Right lobe of liver (tissue), 6 donors: ENCODE measurements at regions not wholly inside any gene's neighbourhood (a gene's known extent, or its start where the extent isn't known, plus 50 kb on each side); places are given as distances from the start of the nearest gene placed in this dataset.
"Not testable (repeated sequence)": the region's sequence is repeated elsewhere in the genome, so short reads cannot be mapped to it uniquely, and the experiment has no call there.

Experiments
- ATAC-seq, 4 donors: fragments of 200-7000 bp; cut with Tn5 transposase; one replicate each; pipeline ENCODE4 v1.9.1; 2020; ENCODE audit warnings: mild to moderate bottlenecking in 4 of 4, moderate library complexity in 4 of 4
- DNase-seq, 3 donors: peaks; one replicate each; pipeline ENCODE4 v3.0.0-alpha.2; 2020
- H3K27ac ChIP-seq, 3 donors: fragments of 200-600 bp; one replicate each; pipeline ENCODE4 v1.8.0; 2022
- H3K27me3 ChIP-seq, 2 donors: fragments of 200-600 bp; one replicate each; pipeline ENCODE4 v1.8.0; 2022
- H3K36me3 ChIP-seq, 4 donors: fragments of 200-600 bp; sonication (generic) in 1 of 4; one replicate each; pipeline versions ENCODE4 v1.5.1 to v1.8.0; 2017 to 2022; ENCODE audit warnings: control low read depth in 1 of 4
- H3K4me1 ChIP-seq, 4 donors: fragments of 200-600 bp; sonication (generic) in 1 of 4; one replicate each; pipeline versions ENCODE4 v1.5.1 to v1.8.0; 2017 to 2022; ENCODE audit warnings: control low read depth in 1 of 4
- H3K4me3 ChIP-seq, 3 donors: fragments of 200-600 bp; one replicate each; pipeline ENCODE4 v1.8.0; 2022
- H3K9me3 ChIP-seq, 4 donors: fragments of 200-600 bp; sonication (generic) in 1 of 4; one replicate each; pipeline versions ENCODE4 v1.5.1 to v1.8.0; 2017 to 2022; ENCODE audit warnings: control low read depth in 1 of 4
- POLR2A ChIP-seq: fragments of 450-650 bp; IDR thresholded peaks from one replicate; pipeline ENCODE4 v1.6.1; 2017; ENCODE audit warnings: antibody characterized with exemption, mild to moderate bottlenecking
- WGBS: methylation state at CpG from one replicate; pipeline ENCODE4 v1.1.6; 2018; ENCODE audit warnings: low coverage, low lambda C conversion rate; ENCODE audit not compliant: insufficient coverage; ENCODE audit errors: missing lambda C conversion rate; 5-methylcytosine and 5-hydroxymethylcytosine counted together
- intact Hi-C, 2 donors: fragments of 100-400 bp; cut with DNase I; formaldehyde crosslinking; loops; one replicate each; pipeline versions ENCODE4 v1.11.2 to v1.14.1; 2022
- TF ChIP-seq, protein P1 (sequence below), 4 donors: fragments of 200-600 bp in 3 of 4; fragments of 450-650 bp in 1 of 4; IDR thresholded peaks; one replicate each; pipeline versions ENCODE4 v1.5.1 to v1.8.0; 2016 to 2022; ENCODE audit warnings: antibody characterized with exemption in 4 of 4, mild to moderate bottlenecking in 2 of 4
- donor health status: DM: no; HTN: yes; CAD: no.
- donor health status: DM: no; HTN: no; CAD: no.
- donor health status: DM: no; HTN: no; CAD: no.
- donor health status: DM: no; HTN: yes; CAD: no.
- donor health status: DM: no; HTN: yes; CAD: no.

DNA sequence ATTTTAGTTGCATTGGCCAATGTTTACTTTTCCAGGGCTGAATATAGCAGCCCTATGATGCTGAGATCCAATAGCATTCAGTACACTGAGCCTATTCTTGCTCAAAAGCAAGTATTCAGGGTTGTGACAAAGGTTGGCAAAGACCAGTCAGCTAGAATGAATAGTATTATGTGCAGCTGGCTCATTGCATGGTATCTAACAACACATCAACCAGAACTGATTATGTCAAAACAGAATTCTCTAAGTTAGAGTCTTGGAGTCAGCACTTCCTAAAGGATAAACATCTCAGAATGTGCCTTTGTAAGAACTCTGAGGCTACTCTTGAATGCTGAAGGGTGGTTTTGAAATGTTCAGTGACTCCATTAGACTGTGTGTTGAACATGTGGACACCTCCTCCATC, 774.5 kb upstream of the RGMB start:
- Histone ChIP-seq H3K27ac (no peak overlapping the region), H3K36me3 (no peaks in the 10 kb centered on the region), H3K9me3 (no peaks in the 10 kb centered on the region), H3K27me3 (no peaks in the 10 kb centered on the region), H3K4me1 (no peaks in the 10 kb centered on the region), H3K4me3 (no peak overlapping the region)
- ATAC-seq (no peak), DNase-seq (no peak)
- TF ChIP-seq, protein P1, sequence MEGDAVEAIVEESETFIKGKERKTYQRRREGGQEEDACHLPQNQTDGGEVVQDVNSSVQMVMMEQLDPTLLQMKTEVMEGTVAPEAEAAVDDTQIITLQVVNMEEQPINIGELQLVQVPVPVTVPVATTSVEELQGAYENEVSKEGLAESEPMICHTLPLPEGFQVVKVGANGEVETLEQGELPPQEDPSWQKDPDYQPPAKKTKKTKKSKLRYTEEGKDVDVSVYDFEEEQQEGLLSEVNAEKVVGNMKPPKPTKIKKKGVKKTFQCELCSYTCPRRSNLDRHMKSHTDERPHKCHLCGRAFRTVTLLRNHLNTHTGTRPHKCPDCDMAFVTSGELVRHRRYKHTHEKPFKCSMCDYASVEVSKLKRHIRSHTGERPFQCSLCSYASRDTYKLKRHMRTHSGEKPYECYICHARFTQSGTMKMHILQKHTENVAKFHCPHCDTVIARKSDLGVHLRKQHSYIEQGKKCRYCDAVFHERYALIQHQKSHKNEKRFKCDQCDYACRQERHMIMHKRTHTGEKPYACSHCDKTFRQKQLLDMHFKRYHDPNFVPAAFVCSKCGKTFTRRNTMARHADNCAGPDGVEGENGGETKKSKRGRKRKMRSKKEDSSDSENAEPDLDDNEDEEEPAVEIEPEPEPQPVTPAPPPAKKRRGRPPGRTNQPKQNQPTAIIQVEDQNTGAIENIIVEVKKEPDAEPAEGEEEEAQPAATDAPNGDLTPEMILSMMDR (IDR thresholded peaks at IDR 0.05), result no peak
- TF ChIP-seq POLR2A, result no peak
- intact Hi-C loops, result no loop called here

GRCh38 chr5:98004463-98004862, 769.0 kb upstream of the RGMB start:
- WGBS, result 70% methylated on average over 3 of the region's 3 CpGs
- no peaks in the 10 kb centered on the region for H3K9me3 ChIP-seq
- no peaks in the 10 kb centered on the region for H3K36me3 ChIP-seq
- ATAC-seq, result no peak
- H3K27me3 ChIP-seq, result no peaks in the 10 kb centered on the region
- H3K27ac ChIP-seq, result no peak overlapping the region
- intact Hi-C loops, result no loop called here
- no peak overlapping the region for H3K4me3 ChIP-seq
- TF ChIP-seq, protein P1 (IDR thresholded peaks at IDR 0.05), result no peak
- no peak for TF ChIP-seq POLR2A
- no peaks in the 10 kb centered on the region for H3K4me1 ChIP-seq
- no peak for DNase-seq

GRCh38 chr5:98016771-98017170, 756.7 kb upstream of the RGMB start:
- TF ChIP-seq, protein P1 (IDR thresholded peaks at IDR 0.05), result no peak
- no peak for TF ChIP-seq POLR2A
- no peak for DNase-seq
- no peaks in the 10 kb centered on the region for H3K4me1 ChIP-seq
- H3K27me3 ChIP-seq, result no peaks in the 10 kb centered on the region
- H3K9me3 ChIP-seq, result no peaks in the 10 kb centered on the region
- WGBS, result 26% methylated on average over 2 of the region's 2 CpGs
- no peak overlapping the region for H3K4me3 ChIP-seq
- intact Hi-C loops, result no loop called here
- no peak overlapping the region for H3K27ac ChIP-seq
- no peaks in the 10 kb centered on the region for H3K36me3 ChIP-seq
- no peak for ATAC-seq

GRCh38 chr5:98030273-98030672, 743.2 kb upstream of the RGMB start:
- 88% methylated on average over 3 of the region's 4 CpGs for WGBS
- H3K9me3 ChIP-seq, H3K4me1 ChIP-seq, H3K4me3 ChIP-seq, H3K27me3 ChIP-seq, intact Hi-C loops, ATAC-seq, DNase-seq, H3K36me3 ChIP-seq, H3K27ac ChIP-seq: not testable (repeated sequence)

DNA sequence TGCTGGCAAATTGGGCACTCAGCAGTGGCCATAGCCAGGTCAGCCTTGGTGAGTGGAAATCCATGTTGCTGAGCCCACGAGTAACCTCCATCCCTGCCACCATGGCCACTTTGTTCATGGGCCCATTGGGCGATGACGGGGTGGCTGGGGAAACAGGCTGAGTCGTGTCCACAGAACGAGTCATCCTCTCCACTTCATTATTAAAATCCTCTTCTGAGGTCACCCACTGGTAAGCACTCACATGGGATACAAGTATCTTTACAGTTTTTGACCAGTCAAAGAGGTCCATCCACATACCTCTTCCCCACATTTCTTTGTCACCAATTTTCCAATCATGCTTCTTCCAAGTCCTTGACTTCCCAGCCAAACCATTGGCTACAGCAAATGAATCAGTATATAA, 742.4 kb upstream of the RGMB start:
- H3K27me3 ChIP-seq, H3K9me3 ChIP-seq, ATAC-seq, DNase-seq, H3K4me1 ChIP-seq, H3K27ac ChIP-seq, H3K36me3 ChIP-seq, intact Hi-C loops, H3K4me3 ChIP-seq: not testable (repeated sequence)
- no CpG with 5 or more reads among the region's 5 CpGs for WGBS

GRCh38 chr5:98031496-98031895, 742.0 kb upstream of the RGMB start:
- WGBS, result 79% methylated on average over 2 of the region's 3 CpGs
- no peak for TF ChIP-seq POLR2A
- TF ChIP-seq, protein P1 (IDR thresholded peaks at IDR 0.05), result no peak
- H3K27ac ChIP-seq, result no peak overlapping the region
- H3K9me3 ChIP-seq, result no peaks in the 10 kb centered on the region
- H3K4me1 ChIP-seq, result no peaks in the 10 kb centered on the region
- no peaks in the 10 kb centered on the region for H3K27me3 ChIP-seq
- H3K36me3 ChIP-seq, result no peaks in the 10 kb centered on the region
- intact Hi-C loops, result no loop called here
- ATAC-seq (no peak), DNase-seq (no peak)
- H3K4me3 ChIP-seq, result no peak overlapping the region
